GM21526 (cell line): ENCODE measurements at regions not wholly inside any gene's neighbourhood (a gene's known extent, or its start where the extent isn't known, plus 50 kb on each side); places are given as distances from the start of the nearest gene placed in this dataset.
"Not testable (repeated sequence)": the region's sequence is repeated elsewhere in the genome, so short reads cannot be mapped to it uniquely, and the experiment has no call there.

Experiments
- ATAC-seq: cut with Tn5 transposase; IDR thresholded peaks from one replicate; pipeline ENCODE4 v1.9.1; 2021; ENCODE audit warnings: moderate library complexity; ENCODE audit not compliant: unreplicated experiment, low FRiP score

DNA sequence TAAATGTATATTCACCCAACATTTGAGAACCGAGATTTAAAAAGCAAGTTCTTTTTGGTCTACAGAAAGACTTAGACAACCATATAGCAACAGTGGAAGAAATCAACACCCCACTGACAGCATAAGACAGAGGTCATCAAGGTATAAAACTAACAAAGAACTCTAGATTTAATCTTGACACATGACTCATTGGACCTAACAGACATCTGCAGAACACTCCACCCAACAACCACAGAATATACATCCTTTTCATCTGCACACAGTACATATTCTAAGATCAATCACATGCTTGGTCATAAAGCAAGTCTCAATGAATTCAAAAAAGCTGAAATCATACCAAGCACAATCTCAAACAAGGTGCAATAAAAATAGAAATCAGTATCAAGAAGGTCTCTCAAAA is 65.8 kb downstream of the SPIN4 start:
- no peak for ATAC-seq

DNA sequence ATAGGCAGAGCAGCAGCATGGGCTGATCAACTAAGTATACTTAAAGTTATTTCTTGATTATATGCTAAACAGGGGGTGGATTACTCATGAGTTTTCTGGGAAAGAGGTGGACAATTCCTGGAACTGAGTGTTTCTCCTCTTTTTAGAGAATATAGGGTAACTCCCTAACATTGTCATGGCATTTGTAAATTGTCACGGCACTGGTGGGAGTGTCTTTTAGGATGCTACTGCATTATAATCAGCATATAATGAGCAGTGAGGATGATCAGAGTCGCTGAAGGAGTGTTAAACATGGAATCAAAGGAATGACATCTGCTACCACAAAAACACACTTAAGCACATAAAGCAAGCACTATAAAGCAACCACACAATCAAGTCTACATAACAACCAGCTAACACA is 66.5 kb downstream of the SPIN4 start:
- no peak for ATAC-seq

DNA sequence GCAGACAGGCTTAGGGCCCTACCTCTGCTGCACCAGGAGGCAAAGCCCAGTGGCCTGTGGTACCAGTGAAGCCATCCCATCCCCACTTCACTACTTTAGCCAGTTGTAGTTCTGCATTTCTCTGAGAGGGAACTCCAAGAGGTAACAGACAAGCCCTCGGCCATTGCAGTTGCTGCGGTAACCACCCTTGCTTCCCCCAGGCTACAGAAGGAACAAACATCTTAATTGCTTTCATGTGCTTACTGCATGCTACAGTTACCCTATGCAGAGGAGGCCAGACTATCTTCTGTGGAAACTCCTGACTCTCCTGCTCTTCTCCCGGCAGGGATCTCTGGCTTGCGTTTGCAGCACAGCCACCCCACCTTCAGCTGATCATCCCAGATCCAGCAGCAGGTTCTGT is 67.8 kb downstream of the SPIN4 start:
- ATAC-seq, result no peak

DNA sequence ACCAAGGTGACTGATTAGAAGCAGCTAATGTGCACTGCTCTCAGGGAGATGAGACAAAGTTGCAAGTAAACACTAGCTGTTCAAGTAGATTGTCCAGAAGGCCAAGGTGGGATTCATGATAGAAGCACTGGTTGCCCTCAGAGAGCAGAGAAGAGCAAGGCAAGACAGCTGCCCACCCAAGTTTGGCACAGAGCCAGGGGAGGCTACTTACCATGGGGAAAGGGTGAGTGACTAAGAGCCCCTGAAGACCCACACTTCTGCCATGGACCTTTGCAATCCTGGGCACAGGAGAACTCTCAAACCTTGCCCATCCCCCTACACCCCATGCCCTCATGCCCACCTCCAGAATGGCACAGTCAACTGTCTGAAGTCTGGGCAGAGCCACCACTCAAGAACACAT is 68.3 kb downstream of the SPIN4 start:
- no peak for ATAC-seq

DNA sequence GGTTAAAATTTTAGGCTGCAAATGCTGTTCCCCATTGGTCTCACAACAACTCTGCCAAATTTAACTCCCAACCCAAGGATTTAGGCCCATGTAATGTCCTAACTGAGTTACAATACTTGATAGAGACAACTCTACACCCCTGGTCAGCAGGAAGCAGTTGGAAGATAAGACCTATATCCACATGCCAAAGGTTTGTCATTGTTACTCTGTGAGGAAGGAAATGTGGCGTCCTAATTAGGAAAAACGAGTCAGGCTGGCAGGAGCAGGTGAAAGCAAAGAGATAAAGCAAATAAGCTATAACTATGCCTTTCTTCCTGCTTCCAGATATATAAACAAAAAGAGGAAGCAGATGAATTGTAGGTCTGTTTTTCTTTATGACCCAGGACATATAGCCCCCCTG is 69.1 kb downstream of the SPIN4 start:
- ATAC-seq, result no peak

DNA sequence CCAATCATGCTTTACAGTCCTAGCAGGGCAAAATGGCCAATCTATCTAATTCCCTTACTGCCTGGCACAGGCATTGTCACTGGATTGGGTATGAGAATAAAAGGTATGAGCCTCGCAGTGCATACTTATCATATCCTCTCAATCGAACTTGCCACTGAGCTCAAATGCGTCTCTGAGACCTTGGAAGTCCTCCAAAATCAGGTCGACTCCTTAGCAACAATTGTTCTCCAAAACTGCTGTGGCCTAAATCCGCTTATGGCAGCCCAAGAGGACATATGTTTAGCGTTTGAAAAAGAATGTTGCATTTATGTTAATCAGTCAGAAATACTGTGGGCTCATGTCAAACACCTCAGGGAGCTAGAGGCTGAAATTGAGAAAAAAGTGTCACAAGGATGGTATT is 69.7 kb downstream of the SPIN4 start:
- ATAC-seq, result no peak

DNA sequence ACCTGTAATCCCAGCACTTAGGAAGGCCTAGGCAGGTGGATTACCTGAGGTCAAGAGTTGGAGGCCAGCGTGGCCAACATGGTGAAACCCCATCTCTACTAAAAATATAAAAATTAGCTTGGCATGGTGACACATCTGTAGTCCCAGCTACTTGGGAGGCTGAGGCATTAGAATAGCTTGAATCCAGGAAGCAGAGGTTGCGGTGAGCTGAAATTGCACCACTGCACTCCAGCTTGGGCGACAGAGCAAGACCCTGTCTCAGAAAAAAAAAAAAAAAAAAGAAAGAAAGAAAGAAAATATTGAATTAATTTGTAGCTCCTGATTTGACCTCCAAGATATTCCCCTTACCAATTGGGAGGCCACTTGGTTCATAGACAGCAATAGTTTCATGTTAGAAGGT is 73.7 kb downstream of the SPIN4 start:
- not testable (repeated sequence) for ATAC-seq

DNA sequence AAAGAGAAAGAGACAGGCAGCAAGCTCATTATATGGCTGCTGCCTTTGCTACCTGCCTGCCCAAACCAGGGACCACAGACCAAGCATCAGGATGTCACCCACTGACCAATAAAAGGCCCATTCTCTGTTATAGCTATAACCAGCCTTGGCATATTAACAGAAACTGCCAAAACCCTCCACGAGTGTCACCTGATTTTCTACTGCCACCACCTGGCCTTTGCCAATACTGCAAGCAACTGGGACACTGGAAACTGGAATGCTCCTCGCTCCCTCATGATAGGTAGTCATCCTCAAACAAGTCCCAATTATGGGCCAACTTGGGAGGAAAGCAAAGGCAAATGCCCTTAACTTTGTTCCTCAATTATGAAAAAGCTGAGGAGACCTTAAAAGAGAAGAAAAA is 76.0 kb downstream of the SPIN4 start:
- peak; percentile 85 for ATAC-seq

DNA sequence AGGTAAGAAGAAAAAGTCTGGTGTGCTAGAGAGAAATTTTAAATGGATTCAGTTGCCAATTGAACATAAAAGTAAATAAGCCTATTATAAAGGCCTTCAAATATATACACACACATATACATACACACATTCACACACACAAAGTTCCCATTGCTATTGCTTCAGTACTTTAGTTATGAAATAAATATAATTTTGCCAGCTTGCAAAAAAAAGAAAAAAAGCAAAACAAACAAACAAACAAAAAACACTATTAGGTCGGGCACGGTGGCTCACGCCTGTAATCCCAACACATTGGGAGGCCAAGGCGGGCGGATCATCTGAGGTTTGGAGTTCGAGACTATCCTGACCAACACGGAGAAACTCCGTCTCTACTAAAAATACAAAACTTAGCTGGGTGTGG is 80.3 kb downstream of the SPIN4 start:
- ATAC-seq, result no peak

DNA sequence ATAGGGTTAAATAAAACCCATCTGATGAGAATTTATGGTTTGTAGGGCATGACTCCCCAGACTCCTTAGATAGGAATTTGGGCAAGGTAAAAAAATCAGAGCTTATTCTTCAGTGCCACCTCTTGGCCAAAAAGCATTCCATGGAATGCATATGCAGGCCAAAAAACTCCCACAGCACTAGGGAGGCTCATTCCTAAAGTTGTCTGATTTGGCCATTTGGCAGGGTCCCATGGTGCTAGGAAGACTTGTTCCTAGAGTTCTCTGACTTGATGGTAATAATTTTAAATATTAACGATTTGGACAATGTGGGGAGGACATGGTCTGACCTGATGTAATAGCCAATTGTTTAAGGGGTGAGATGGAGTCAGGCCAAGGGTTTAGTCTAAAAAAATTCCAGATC is 93.0 kb downstream of the SPIN4 start:
- ATAC-seq, result no peak

DNA sequence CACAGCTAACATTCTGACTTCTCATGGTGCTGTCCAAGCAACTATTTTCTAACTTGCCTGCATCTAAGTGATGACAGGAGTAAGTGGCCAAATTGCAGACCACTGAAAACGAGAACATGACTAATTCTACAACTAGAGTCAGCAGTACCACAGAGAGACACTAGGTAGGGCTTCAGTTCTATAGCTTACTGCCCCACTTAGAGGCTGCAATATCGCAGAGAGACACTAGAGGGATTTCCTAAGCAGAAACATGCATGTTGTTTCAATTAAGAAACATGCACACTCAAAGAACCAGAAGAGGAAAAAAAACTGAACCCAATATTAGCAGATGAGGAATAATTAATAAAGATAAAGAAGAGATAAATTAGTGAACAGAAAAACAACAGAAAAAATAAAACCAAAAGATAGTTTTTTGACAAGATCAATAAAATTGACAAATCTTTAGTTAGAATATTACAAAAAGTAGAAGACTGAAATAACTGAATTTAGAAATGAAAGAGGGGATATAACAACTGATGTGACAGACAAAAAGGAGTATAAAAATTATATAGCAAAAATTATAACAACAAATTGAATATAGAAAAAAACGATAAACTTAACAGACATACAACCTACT is 100.8 kb downstream of the SPIN4 start:
- peak; percentile 100 for ATAC-seq

DNA sequence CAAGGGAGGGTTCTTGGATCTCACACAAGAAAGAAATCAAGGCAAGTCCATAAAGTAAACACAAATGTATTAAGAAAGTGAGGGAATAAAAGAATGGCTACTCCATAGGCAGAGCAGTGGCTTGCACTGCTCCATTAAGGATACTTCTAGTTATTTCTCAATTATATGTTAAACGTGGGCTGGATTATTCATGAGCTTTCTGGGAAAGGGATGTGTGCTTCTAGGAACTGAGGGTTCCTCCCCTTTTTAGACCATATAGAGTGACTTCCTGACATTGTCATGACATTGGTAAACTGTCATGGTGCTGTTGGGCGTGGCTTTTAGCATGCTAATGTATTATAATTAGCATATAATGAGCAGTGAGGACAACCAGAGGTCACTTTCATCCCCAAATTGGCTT is 108.4 kb downstream of the SPIN4 start:
- ATAC-seq, result not testable (repeated sequence)

DNA sequence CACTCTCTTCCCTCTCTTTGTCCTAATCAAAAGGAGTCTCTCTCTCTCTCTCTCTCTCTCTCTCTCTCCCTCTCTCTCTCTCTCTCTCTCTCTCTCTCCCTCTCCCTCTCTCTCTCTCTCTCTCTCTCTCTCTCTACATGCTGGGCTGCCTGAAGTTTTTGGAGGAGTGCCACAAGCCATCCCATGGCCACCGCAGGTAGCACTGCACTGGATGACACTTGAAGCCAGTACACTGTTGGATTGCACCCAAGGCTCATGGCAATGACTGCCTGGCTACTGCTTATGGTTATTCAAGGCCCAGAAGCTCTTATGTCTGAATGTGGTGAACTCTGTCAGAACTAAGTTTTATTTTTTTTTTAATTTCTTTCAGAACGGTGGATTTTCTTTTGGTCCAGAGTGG is 115.2 kb downstream of the SPIN4 start:
- not testable (repeated sequence) for ATAC-seq

DNA sequence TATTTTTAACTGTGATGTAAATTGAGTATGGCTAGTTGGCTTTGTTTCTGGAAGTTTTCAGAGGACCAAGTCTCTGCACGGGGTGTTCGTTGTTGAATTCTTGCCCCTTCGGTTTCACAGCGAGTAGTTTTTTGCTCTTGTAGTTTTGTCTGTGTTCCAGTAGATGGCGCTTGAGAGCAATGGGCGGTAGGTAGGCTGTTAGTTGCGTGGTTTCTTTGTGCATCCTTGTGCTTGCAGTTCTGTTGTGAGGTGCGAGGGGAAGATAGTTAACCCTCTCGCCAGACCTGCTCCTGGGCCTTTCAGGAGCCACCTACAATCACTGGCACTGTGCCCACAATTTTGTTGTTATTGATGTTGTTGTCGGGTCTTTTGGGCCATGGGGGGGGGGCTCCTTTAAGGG is 118.1 kb downstream of the SPIN4 start:
- not testable (repeated sequence) for ATAC-seq

DNA sequence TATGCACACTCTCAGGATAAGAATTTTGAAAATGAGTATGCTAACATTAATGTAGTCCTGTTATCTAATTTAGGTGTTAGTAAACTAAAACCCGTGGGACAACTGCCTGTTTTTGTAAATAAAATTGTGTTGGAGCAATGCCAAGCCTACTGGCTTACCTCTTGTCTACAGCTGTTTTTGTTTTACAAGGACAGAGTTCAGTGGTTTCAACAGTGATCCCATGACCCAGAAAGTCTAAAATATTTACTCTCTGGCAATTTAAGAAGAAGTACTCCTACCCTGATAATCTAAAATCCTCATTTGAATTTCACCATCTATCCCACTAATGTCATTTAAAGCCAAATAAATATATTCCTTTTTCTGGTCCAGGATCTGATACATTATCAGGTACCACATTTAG is 132.9 kb downstream of the SPIN4 start:
- not testable (repeated sequence) for ATAC-seq

DNA sequence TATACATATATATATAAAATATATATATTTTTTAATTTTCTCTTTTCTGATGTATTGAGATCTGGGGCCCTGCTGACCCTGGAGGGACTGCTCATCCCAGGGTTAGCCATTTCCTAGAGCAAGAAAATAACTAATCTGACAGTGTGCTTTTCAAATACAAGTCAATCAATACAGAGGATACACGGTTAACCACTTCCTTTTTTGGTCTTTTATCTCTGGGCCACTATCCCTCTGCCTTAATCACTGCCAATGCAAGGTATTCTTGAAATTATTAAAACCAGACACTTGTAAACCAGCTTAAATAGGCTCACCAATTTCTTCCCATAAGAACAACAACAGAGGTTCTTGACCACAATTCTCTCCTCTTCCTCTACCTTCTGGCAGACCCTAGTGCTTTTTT is 133.6 kb downstream of the SPIN4 start:
- not testable (repeated sequence) for ATAC-seq

DNA sequence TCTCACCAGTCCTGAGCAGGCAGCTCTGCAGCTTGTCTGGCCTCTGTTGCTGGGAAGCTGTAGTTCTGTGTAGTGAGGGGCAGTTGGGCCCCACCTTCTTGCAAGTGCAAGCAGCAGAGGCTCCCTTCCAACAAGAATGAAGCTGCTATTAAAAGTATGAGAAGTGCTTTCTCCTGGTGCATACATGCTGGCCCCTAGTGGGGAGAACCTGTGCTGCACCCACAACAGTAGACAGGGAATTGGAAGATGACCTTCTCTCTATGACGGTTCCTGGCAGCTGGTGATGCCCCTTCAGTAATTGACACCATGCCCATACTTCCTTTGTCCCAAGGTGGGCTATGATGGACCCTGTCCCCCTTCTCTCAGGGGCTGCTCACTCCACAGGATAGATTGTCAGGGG is 141.5 kb downstream of the SPIN4 start:
- ATAC-seq, result peak; percentile 65

DNA sequence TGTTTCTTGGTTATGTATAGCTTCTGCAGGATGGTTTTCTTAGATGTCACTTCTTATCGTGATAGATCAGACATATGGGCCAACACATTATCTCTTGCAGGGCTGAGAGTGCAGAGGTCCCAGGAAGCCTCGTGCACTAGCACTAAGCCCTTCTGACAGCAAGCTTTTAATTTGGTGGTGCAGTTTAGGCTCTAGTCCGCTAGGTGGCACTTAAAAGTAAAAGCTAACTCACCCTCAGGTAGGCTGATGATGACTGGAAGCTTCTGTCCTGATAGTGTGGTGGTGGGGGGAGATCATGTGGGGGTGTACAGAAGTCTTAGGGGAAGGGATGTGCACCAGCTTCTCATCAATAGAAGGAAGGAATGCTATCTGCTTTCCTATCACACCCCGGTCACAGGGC is 142.0 kb downstream of the SPIN4 start:
- ATAC-seq, result peak; percentile 71

DNA sequence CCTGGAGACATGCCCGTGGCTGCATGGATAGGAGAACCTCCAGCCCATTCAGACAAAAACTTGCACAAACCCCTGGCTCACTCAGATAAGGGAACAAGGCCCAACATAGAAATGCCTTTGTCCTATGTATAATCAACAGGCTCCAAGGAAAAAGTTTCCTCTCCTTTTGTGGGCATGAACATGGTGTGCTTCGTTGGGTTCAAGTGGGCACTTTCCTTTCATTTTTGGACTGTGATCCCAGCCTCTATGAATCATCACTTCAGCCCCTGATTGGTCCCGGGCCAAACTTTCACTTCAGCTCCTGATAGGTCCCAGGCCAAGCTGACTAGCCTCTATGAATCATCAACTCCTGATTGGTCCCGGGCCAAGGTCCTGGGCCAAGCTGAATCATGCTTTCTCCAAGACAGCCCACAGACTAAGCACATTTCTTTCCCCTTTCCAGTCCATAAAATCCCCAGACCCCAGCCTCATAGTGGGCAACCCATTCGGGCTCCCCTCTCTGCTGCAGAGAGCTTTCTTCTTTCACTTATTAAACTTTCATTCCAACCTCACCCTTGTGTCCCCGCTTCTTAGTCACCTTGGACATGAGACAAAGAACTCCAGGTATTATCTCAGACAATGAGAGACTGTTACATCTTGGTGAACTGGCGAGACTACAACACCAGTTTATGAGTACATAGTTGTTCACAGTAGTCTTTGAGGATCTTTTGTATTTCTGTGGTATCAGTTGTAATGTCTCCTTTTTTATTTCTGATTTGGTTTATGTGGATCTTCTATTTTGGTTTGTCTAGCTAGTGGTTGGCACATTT is 146.7 kb downstream of the SPIN4 start:
- ATAC-seq, result not testable (repeated sequence)

DNA sequence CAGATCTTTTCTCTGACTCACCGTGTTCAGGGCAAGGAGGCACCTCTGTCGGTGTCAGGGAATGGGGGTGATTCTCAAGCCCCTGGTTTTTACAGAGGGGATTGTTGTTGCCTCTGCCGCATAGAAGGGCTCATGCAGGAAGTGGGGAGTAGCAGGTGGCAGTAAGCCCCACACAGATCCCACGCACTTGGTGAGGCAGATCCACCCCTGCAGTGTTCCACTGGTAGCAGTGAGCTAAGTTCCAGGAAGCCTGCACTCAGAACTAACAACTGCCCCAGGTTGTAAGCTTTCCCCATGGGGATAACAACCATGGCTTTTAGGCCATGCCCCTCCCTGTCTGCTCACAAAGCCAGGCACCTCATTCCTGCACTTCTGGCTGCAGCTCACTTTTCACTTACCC is 149.1 kb downstream of the SPIN4 start:
- not testable (repeated sequence) for ATAC-seq

DNA sequence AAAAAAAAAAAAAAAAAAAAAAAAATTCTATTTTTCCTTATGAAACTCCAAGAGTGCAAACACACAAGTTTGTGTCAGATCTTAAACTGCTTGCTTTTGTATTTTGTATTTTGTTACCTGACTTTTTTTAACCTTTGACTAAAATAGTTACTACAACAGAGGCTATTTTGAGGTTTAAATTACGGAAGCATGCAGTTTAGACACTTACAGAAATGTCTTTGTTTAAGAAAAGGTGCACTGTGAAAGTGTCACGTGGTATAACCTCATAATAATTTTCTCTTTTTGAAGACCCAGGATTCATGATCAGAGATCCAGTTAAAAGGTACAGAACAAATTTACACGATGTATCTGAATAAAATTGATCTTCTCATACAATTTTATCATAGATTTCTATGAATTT is 152.4 kb downstream of the SPIN4 start:
- not testable (repeated sequence) for ATAC-seq

DNA sequence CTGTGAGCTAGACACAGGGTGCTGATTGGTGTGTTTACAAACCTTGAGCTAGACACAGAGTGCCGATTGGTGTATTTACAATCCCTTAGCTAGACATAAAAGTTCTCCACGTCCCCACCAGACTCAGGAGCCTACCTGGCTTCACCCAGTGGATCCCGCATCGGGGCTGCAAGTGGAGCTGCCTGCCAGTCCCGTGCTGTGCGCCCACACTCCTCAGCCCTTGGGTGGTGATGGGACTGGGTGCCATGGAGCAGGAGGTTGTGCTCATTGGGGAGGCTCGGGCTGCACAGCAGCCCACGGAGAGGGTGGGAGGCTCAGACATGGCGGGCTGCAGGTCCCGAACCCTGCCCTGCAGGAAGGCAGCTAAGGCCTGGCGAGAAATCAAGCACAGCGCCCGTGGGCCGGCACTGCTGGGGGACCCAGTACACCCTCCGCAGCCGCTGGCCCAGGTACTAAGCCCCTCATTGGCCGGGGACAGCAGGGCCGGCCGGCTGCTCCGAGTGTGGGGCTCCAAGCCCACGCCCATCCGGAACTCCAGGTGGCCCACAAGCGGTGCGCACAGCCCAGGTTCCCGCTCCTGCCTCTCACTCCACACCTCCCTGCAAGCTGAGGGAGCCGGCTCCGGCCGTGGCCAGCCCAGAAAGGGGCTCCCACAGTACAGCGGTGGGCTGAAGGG is 158.6 kb downstream of the SPIN4 start:
- ATAC-seq, result not testable (repeated sequence)
